H9 (cell line): ENCODE measurements at regions not wholly inside any gene's neighbourhood (a gene's known extent, or its start where the extent isn't known, plus 50 kb on each side); places are given as distances from the start of the nearest gene placed in this dataset.

Experiments used
- DNase-seq: peaks from one replicate; pipeline ENCODE4 v3.0.0-alpha.2; 2017
- H2AFZ ChIP-seq: one replicate; pipeline ENCODE4 v1.6.1; 2013; ENCODE audit warnings: mild to moderate bottlenecking, low read length, control low read depth, moderate library complexity
- H2AK5ac ChIP-seq: 2 replicates; pipeline ENCODE4 v1.6.1; 2013; ENCODE audit warnings: low read length, control low read depth, mixed read lengths; ENCODE audit not compliant: insufficient read length
- H2BK120ac ChIP-seq: one replicate; pipeline ENCODE4 v1.6.1; 2013; ENCODE audit warnings: low read depth, mild to moderate bottlenecking, low read length, control low read depth, inconsistent platforms; ENCODE audit not compliant: poor library complexity, severe bottlenecking
- H2BK12ac ChIP-seq: 2 replicates; pipeline ENCODE4 v1.6.1; 2013; ENCODE audit warnings: low read length, control low read depth, mixed read lengths, low read depth; ENCODE audit not compliant: insufficient read length
- H2BK15ac ChIP-seq: 2 replicates; pipeline ENCODE4 v1.6.1; 2013; ENCODE audit warnings: low read depth, low read length, control low read depth
- H2BK20ac ChIP-seq: one replicate; pipeline ENCODE4 v1.6.1; 2013; ENCODE audit warnings: low read depth, mild to moderate bottlenecking, low read length, control low read depth, inconsistent platforms; ENCODE audit not compliant: poor library complexity, severe bottlenecking
- H2BK5ac ChIP-seq: 2 replicates; pipeline ENCODE4 v1.6.1; 2013; ENCODE audit warnings: low read length, control low read depth, mixed read lengths; ENCODE audit not compliant: insufficient read length
- H3K14ac ChIP-seq: 2 replicates; pipeline ENCODE4 v1.6.1; 2013; ENCODE audit warnings: low read length, control low read depth; ENCODE audit not compliant: insufficient read depth
- H3K18ac ChIP-seq: 2 replicates; pipeline ENCODE4 v1.6.1; 2013; ENCODE audit warnings: low read depth, mild to moderate bottlenecking, mixed read lengths, low read length, control low read depth; ENCODE audit not compliant: insufficient read length
- H3K23ac ChIP-seq: 2 replicates; pipeline ENCODE4 v1.6.1; 2013; ENCODE audit warnings: low read length, control low read depth, mixed read lengths, low read depth; ENCODE audit not compliant: insufficient read length
- H3K23me2 ChIP-seq: 2 replicates; pipeline ENCODE4 v1.6.1; 2013; ENCODE audit warnings: low read depth, mild to moderate bottlenecking, mixed read lengths, low read length, control low read depth; ENCODE audit not compliant: insufficient read length, poor library complexity, severe bottlenecking
- H3K27ac ChIP-seq: 2 replicates; pipeline ENCODE4 v1.5.1; 2013; ENCODE audit warnings: low read length, control low read depth, mixed read lengths, low read depth; ENCODE audit not compliant: insufficient read length
- H3K27me3 ChIP-seq: 2 replicates; pipeline ENCODE4 v1.6.1; 2013; ENCODE audit warnings: low read length, control low read depth, inconsistent platforms; ENCODE audit not compliant: insufficient read depth
- H3K4ac ChIP-seq: 2 replicates; pipeline ENCODE4 v1.6.1; 2013; ENCODE audit warnings: low read depth, mild to moderate bottlenecking, control low read depth, inconsistent platforms, low read length, moderate library complexity
- H3K4me1 ChIP-seq: 2 replicates; pipeline ENCODE4 v1.6.1; 2013; ENCODE audit warnings: low read length, control low read depth, inconsistent platforms; ENCODE audit not compliant: insufficient read depth
- H3K4me2 ChIP-seq: 2 replicates; pipeline ENCODE4 v1.6.1; 2013; ENCODE audit warnings: low read length, control low read depth, mixed read lengths; ENCODE audit not compliant: insufficient read length, insufficient read depth
- H3K56ac ChIP-seq: 2 replicates; pipeline ENCODE4 v1.6.1; 2013; ENCODE audit warnings: low read depth, mild to moderate bottlenecking, mixed read lengths, low read length, control low read depth; ENCODE audit not compliant: insufficient read length
- H3K79me1 ChIP-seq: 2 replicates; pipeline ENCODE4 v1.6.1; 2013; ENCODE audit warnings: low read depth, mild to moderate bottlenecking, moderate library complexity, low read length, control low read depth, inconsistent platforms; ENCODE audit not compliant: insufficient read depth, poor library complexity, severe bottlenecking
- H3K79me2 ChIP-seq: 2 replicates; pipeline ENCODE4 v1.6.1; 2013; ENCODE audit warnings: low read length, control low read depth, inconsistent platforms; ENCODE audit not compliant: insufficient read depth
- H3K9ac ChIP-seq: 2 replicates; pipeline ENCODE4 v1.6.1; 2013; ENCODE audit warnings: low read length, control low read depth, mixed read lengths; ENCODE audit not compliant: insufficient read length; ENCODE audit errors: extremely low read depth
- H3K9me3 ChIP-seq: one replicate; pipeline ENCODE4 v1.6.1; 2013; ENCODE audit warnings: low read depth, low read length, inconsistent platforms; ENCODE audit not compliant: control insufficient read depth
- H3T11ph ChIP-seq: one replicate; pipeline ENCODE4 v1.6.1; 2013; ENCODE audit warnings: mild to moderate bottlenecking, low read length, control low read depth, inconsistent platforms
- H4K20me1 ChIP-seq: one replicate; pipeline ENCODE4 v1.6.1; 2013; ENCODE audit not compliant: control insufficient read depth, insufficient read length, insufficient read depth
- H4K5ac ChIP-seq: 2 replicates; pipeline ENCODE4 v1.6.1; 2013; ENCODE audit warnings: low read depth, mild to moderate bottlenecking, mixed read lengths, low read length, control low read depth; ENCODE audit not compliant: insufficient read length
- H4K8ac ChIP-seq: replicated peaks from 2 replicates; pipeline ENCODE4 v1.6.1; 2013; ENCODE audit warnings: low read length, control low read depth, mixed read lengths, low read depth; ENCODE audit not compliant: insufficient read length
- H4K91ac ChIP-seq: 2 replicates; pipeline ENCODE4 v1.6.1; 2013; ENCODE audit warnings: low read depth, mild to moderate bottlenecking, moderate library complexity, mixed read lengths, low read length, control low read depth; ENCODE audit not compliant: insufficient read length
- H3K27ac Mint-ChIP-seq, 3 experiments: 2 replicates in 2 of 3; 3 replicates in 1 of 3; pipeline ENCODE4 v1.8.0; 2020 to 2021; ENCODE audit warnings: mixed read lengths in 3 of 3, mild to moderate bottlenecking in 1 of 3, moderate library complexity in 1 of 3
- H3K27me3 Mint-ChIP-seq: 2 replicates; pipeline ENCODE4 v1.8.0; 2021; ENCODE audit warnings: low read depth, mild to moderate bottlenecking, moderate library complexity, mixed read lengths
- H3K36me3 Mint-ChIP-seq, 3 experiments: 2 replicates in 2 of 3; 3 replicates in 1 of 3; pipeline ENCODE4 v1.8.0; 2020 to 2021; ENCODE audit warnings: low read depth in 3 of 3, mixed read lengths in 3 of 3; ENCODE audit not compliant: insufficient read depth in 1 of 3
- H3K4me1 Mint-ChIP-seq, 2 experiments: 2 replicates each; pipeline ENCODE4 v1.8.0; 2020; ENCODE audit warnings: mixed read lengths in 2 of 2
- H3K4me3 Mint-ChIP-seq, 2 experiments: 2 replicates in 1 of 2; 3 replicates in 1 of 2; pipeline ENCODE4 v1.8.0; 2020 to 2021; ENCODE audit warnings: mild to moderate bottlenecking in 2 of 2, mixed read lengths in 2 of 2, moderate library complexity in 1 of 2
- H3K9me3 Mint-ChIP-seq, 2 experiments: 2 replicates in 1 of 2; 3 replicates in 1 of 2; pipeline ENCODE4 v1.8.0; 2020; ENCODE audit warnings: mild to moderate bottlenecking in 2 of 2, mixed read lengths in 2 of 2, moderate library complexity in 1 of 2
- CTCF ChIP-seq: fragments of 200-600 bp; sonication (generic); conservative IDR thresholded peaks from 3 replicates; pipeline ENCODE4 v1.8.0; 2021; ENCODE audit warnings: antibody characterized with exemption, mild to moderate bottlenecking
- WGBS: extraction: QIAGEN DNeasy Blood & Tissue Kit; methylation state at CpG from one replicate; pipeline ENCODE4 v1.1.7; 2013; ENCODE audit warnings: missing lambda C conversion rate, low lambda C conversion rate, mixed read lengths; ENCODE audit not compliant: insufficient read length; ENCODE audit errors: extremely low coverage; 5-methylcytosine and 5-hydroxymethylcytosine counted together

GRCh38 chr7:68067845-68068244, 1071.2 kb downstream of the TYW1 start:
- H3K9me3 ChIP-seq: no peaks in the 10 kb centered on the region
- H3K18ac ChIP-seq: no peak overlapping the region
- WGBS: no CpG with 5 or more reads among the region's 4 CpGs
- no peak overlapping the region for H3K27ac ChIP-seq
- no peak overlapping the region for H2BK120ac ChIP-seq
- no peak overlapping the region for H2BK20ac ChIP-seq
- H3K14ac ChIP-seq: no peak overlapping the region
- no peak overlapping the region for H2AFZ ChIP-seq
- Mint-ChIP-seq H3K4me3 (no peak overlapping the region), H3K27me3 (no peaks in the 10 kb centered on the region; the same call in 1 of the 2 replicates), H3K9me3 (no peaks in the 10 kb centered on the region; a peak in 1 of 5 replicates), H3K27ac (no peak overlapping the region), H3K36me3 (no peaks in the 10 kb centered on the region; a peak in 1 of 7 replicates), H3K4me1 (peaks cover 11 to 12% of the 10 kb centered on the region in 2 experiments)
- DNase-seq: no peak
- no peaks in the 10 kb centered on the region for H3K4me1 ChIP-seq
- no peak overlapping the region for H4K91ac ChIP-seq
- no peaks in the 10 kb centered on the region for H3K27me3 ChIP-seq
- H4K5ac ChIP-seq: no peak overlapping the region
- H3T11ph ChIP-seq: no peak overlapping the region
- H2BK12ac ChIP-seq: no peak overlapping the region
- H2AK5ac ChIP-seq: no peak overlapping the region
- no peaks in the 10 kb centered on the region for H3K79me2 ChIP-seq
- no peaks in the 10 kb centered on the region for H3K23me2 ChIP-seq
- no peak overlapping the region for H4K8ac ChIP-seq
- H4K20me1 ChIP-seq: no peaks in the 10 kb centered on the region
- H3K4me2 ChIP-seq: no peak overlapping the region
- H3K23ac ChIP-seq: no peak overlapping the region
- H3K4ac ChIP-seq: no peak overlapping the region
- no peak for TF ChIP-seq CTCF
- no peak overlapping the region for H3K56ac ChIP-seq
- H3K9ac ChIP-seq: no peak overlapping the region
- H3K79me1 ChIP-seq: no peaks in the 10 kb centered on the region
- H2BK5ac ChIP-seq: no peak overlapping the region
- H2BK15ac ChIP-seq: no peak overlapping the region
